GM21367 (cell line): ENCODE measurements at regions not wholly inside any gene's neighbourhood (a gene's known extent, or its start where the extent isn't known, plus 50 kb on each side); places are given as distances from the start of the nearest gene placed in this dataset.

Experiments
- ATAC-seq: cut with Tn5 transposase; IDR thresholded peaks from one replicate; pipeline ENCODE4 v1.9.1; 2021; ENCODE audit not compliant: unreplicated experiment

DNA sequence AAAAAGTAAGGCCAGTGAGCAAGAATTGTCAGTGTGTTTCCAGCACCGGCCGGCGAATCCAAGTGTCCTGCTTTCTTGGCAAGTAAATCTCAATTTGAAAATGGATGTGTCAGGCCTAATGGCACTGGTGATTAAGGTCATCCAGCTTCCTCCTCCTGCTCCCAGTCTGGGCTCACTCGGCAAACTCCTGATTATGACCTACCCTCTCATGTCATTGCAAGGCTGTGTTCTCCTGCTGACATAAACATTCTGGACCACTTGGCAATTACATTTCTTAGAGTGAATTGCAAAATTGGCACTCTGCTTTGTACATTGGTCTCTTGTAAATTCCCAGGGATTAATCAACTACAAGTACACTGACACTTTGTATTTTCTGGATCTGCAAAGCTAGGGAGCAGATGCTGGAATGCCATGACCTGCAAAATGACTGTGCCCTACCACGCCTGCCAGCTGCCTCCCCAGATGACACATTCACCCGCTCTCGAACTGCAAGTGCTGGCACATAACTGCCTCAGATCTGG lies 473.8 kb downstream of the KIF20B start:
- ATAC-seq = no peak

DNA sequence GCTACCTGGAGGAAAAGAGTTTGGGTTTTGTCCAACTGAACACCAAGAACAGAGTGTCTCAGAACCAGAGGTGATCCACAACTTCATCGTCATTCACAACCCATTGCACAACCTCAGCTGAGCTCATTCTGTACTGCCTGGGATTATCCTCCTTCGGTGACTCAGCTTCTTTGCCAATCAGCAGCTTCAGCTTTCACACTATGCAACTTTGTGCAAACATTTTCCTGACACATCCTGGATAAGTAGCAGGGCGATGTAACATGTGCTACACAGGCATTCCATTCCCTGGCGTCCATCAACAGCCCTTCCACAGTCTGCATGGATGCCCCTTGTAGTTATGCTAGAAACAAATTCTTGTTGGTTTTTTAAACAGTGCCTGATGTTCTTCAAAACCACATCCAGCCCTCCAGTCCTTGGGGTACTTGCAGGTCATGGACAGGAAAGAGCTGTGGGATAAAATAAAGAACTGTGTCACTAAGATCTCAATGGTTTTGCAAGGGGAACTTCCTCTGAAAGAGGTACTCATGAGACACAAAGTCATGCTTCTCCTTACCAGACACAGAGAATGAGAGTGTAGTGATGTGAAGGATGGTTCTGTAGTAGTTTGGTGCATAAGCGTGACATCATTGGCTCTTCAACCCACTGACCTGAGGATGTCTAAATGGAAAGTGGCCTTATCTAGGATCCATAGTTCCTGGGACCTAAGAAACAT lies 478.5 kb downstream of the KIF20B start:
- ATAC-seq = no peak

DNA sequence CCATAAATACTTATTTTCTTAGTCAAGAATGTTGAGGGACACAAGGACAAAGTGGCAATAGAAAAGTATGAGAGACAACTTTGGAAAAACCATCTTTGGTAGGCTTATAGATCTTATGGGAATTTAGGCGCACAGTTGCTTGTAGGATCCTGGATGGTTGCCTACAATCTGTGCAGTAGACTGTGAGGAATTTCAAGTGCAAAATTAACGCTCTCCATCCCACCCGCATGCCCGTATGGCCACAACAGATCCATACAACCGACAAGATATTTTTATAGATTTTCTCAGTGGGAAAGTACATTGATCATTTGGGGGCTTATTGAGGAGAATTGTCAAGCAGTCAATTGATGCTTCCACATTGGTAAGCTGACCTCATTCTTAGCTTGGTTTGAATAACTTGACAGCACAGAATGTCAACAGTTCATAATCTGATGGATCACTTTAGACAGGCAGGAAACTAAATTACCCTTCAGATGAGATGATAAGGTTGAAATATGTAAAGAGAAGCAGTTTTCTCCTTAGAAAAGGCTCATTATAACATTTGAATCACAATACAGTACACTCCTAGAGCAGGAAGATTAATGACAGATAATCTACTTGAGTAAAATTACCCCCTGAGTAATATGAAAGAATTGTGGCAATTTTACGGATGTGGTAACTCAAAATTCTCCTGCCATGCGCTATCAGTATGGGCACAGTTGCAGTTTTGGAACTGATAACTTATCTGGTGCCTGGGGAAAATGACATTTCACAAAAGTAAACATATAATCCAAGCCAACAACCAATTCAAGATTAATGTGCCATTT lies 479.7 kb downstream of the KIF20B start:
- no peak for ATAC-seq

DNA sequence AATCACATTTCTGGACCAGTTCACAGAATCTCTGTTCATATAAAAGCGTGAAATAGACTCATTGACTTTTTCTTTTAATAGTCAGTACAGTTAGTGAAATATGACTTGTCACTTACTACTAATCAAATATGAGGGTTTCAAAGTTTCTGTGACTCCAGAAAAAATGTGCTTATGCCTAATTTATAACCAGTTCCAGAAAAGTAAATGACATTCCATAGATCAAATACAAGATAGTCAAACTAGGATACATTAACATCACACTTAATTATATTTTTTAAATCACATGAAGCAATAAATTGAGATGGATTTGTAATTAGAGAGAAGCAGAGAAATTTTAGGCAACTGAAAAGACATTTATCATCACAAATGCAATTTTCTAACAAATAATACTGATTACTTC lies 491.4 kb downstream of the KIF20B start:
- no peak for ATAC-seq

DNA sequence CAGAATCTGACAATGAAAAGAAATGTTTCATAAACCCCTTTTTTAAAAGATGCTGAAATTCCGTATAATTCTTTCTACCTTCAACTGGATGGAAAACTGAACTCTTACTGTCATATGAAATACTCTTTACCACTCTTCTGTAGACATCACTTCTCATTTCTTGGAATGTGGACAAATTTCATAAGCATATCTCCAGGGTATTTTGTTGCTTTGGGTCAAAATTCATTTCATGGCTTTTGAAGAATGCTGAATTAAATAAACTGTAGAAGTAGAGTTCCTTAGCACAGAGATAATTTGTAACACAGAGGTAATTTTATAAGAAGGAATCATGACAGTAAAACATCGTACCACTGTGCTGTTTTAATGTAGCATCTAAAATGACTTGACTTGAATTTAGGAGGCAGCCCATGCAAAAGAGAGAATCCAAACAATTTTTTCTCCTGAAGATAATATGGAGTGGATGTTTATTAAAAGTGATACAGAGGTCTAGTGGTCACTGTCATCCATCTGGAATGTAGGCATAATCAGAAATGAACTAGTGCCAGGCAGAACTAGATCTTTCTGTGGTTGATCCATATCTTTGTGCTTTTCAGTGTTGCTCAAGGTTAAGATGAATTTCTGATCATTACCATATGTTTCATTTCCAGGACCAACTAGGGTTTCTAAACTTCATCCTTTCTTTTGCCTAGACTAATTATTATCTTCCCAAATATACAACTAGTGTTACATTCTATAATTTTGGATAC lies 492.0 kb downstream of the KIF20B start:
- ATAC-seq = no peak

DNA sequence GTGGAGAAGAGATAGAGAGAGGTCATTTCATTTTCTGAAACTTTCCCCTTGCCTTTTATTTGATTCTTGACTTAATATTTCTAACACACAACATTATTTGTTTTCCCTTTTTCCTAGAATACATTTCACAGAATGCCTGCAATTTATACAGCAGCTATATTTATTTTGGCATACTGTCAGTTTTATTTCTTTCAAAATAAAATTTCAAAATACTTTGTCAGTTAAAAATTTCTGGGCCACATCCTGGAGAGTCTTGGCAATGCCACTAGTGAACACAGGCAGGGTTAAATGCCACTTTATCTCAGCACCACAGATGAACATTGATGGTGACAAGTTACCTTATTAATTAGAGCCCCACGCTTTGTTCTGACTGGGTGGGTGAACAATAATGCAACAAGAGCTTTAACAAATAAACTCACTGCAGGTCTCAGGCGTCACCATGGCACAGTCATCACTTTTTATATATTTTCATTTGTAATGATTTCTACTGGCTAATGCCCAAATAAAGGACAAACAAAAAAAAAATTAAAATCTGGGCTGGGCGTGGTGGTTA lies 494.0 kb downstream of the KIF20B start:
- ATAC-seq = no peak

DNA sequence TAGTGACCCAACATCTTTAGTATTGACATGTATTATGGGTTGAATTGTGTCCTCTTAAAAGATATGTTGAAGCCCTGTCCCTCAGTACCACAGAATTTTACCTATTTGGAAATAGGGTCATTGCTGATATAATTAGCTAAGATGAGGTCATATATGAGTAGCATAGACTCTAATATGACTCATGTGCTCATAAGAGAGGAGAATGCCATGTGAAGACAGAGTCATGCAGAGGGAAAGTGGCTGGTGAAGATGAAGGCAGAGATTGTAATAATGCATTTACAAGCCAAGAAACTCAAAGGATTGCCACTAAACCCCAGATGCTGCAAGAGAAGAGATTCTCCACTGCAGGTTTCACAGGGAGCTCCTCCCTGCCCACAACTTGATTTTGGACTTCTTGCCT lies 496.4 kb downstream of the KIF20B start:
- no peak for ATAC-seq

DNA sequence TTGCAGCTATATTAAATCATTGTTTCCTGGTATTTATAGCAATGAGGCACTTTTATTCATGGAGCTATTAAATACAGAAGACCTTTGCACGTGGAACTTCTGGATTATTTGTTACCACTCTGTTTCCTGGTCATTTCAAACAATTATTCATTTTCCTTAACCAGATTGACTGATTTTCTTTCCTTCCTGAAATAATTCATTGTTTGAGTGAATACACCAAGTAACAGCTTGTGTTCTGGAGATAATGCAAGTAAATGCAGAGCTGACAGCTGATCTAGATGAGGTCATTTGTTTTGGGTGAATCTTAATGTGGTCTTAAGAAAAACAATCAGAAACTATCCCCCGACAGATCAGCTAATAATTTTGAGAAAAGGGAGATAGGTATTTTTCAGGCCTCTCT lies 497.7 kb downstream of the KIF20B start:
- no peak for ATAC-seq

DNA sequence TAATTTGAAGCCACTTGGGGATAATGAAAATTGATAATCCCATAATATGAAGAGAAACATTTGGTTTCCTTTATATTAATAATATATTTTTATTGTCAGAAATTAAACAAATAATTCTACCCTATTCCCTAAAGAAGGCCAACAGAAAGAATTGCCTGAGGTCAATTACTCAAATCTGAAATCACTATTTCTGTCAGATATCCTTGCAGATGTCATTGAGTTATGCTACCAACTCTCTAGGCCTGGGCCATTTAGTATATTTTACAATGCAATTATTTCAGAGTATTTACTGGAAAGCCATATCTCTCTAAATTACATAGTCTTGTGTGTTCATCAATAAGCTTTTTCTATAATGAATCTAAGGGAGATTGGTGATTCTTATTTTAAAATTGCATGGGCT lies 498.1 kb downstream of the KIF20B start:
- ATAC-seq = no peak

DNA sequence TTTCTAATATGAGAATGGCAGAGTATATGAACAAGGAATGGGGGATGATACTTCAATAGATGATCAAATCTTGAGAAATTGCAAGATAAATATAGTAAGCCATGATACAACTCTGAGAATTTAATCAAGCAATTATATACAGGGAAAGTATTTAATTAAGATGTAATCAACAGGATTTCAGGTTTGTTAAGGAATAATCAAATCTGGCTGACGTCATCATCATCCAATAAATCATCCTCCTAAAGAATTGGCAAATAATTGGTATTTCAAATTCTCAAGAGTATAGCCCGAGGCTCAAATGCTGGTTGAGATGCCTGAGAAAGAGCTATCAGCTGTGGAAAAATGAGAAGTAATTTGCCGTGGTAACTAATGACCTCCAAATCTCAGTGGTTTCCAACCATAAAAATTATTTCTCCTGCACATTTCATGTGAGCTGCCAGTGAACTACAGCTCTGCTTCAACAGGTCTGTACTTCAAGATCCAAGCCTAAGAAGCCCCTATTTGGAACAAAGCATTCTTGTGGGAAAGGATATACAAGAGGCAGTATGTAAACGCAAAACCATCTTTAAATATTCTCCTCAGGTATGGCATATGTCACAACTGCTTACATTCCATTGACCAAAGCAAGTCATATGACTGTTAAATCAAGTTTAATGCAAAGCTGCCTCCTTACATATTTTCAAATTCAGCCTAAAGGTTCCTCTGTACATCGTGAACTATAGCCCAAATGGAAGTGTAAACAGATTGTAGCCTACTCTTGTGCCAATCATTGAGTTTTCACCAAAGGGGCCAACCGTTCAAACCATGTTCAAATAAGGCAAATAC lies 503.0 kb downstream of the KIF20B start:
- ATAC-seq = no peak

DNA sequence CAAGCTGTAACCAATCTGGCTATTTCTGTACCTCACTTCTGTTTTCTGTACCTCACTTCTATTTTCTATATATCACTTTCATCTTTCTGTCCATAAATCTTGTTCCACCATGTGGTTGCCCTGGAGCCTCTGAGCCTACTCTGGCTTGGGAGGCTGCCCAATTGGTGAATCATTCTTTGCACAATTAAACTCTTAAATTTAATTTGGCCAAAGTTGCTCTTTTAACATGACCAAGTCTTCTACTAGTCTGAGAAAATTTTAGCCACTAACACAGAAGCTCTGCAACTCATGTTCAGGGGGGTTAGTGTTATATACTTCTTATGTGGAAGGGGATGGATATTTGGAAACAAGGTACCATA lies 503.5 kb downstream of the KIF20B start:
- no peak for ATAC-seq

DNA sequence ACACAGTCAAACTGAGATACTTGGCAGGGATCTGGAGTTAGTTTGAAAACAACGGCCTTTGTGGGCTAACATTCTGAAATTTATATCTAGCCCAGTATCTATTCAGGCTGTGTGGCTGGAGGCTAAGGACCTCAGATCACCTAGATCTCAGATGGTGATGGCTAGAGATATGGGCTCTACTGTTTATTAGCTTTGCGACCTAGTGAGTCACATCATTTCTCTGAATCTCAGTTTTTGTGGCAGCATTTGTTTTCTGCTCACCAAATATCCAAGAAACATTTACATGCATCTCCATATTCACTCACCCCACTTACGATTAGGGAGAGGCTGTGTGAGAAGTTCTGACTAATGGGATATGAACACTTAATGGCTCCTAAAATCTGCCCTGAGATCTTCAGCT lies 503.9 kb downstream of the KIF20B start:
- ATAC-seq = no peak

DNA sequence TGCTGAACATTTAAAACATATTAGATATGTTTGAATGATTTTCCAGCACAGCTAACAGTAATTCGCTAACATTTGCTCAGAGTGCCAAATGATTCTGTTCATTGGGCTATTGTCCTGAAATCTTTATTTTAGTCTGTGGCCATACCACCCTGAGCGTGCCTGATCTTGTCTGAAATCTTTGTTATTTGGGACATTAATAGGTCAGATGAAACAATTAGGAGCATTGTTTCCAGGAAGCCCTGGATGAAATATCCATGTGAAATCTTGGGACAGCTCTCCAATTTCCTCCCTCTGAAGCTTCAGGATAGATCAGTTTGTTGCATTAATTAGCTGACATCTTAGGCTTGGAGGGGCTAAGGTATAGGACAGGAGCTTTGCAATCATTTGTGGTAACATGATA lies 512.0 kb downstream of the KIF20B start:
- ATAC-seq = no peak

DNA sequence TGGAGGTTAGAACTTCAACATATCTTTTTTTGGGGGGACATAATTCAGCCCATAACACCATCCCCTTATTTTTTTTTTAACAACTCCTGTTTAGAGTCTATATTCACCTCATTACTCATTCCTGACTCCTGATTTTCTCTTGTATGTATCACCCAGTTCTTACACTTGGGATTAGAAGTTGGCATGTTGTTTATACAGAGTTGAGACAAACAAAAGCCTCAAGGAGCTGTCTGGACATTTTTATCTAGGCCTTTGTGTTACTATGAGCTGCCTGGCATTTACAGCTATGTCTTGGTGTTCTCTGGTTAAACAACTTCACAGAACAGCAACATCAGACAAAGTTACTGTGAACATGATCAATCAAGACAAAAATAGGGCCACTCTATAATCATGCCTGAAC lies 517.5 kb downstream of the KIF20B start:
- ATAC-seq = no peak

DNA sequence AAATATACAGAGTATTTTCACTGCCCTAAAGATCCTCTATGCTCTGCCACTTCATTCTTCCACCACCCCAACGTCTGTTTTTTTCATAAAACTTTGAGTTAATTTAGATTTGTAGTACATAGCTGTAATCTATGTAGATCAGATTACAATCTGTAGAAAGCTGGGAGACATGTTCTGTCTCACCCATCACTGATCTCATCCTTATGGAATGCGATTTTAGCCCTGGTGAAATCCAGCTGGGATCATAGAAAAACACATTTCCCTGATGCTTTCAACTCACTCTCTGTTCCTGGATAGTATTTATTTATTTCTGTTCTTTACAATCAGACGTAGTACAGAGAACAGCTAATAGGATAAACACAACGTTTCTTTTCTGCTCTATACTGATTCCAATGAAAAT lies 521.0 kb downstream of the KIF20B start:
- no peak for ATAC-seq

DNA sequence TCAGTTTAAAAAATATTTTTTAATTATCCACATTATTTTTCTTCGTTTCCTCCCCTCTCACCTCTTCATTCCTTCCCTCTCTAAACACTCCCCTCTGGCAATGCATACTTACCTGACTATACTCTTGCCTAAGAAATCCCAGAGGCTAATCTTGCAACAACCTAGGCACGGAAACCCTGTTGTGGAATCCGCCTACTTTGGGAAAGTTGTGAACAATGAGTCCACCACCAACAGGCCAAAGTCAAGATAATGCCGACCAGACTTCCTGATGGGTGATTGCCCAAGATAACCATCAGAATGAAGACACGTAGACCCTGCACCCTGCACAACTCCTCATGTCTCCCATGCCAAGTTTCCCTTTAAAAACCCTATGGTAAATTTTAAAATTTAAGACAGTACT lies 521.5 kb downstream of the KIF20B start:
- no peak for ATAC-seq

DNA sequence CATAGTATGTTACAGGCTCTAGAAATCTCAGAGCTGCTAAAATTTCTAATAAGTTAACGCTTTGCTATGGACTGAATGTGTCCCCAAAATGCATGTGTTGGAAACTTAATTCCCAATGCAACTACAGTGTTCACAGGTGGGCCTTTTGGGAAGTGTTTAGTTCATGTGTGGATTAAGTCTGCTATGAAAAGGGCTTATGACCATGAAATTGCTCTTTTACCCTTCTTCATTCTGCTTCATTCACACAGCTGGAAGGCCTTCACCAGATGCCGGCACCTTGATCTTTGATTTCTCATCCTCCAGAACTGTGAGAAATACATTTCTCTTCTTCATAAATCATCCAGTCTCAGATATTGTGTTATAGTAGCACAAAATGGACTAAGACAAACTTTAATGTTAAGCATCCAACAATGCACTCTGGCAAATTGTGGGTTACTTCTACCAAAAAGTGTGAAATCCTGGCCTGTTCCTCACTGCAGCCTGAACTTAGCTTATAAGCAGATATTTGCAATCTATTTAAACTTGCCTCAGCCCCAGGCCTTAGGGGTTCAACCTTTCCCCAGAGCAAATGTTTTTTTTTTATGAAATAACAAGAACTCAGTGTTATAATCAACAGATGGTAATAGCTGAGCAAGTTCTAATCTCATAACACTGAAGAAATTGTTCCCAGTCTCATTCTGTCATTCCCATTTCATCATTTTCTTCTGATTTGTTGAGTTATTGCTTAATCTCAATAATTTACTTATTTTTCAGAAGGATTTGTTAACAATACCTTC lies 523.6 kb downstream of the KIF20B start:
- ATAC-seq = no peak

DNA sequence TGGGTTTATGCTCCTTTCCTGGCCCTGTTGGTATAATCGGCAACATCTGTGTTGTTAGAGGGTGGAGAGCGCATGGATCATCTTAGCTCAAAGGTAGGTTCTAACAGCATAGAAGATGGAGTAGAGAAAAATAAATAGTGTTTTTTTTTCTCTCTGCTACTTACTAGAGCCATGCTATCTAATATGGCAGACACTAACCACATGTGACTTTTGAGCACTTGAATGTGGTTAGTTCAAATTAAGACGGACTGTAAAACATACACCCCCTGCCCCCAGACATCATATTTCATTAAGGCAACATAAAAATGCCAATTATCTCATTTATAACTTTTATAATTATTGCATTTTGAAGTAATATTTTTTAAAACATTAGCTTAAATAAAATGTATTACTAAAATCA lies 525.1 kb downstream of the KIF20B start:
- ATAC-seq = no peak

DNA sequence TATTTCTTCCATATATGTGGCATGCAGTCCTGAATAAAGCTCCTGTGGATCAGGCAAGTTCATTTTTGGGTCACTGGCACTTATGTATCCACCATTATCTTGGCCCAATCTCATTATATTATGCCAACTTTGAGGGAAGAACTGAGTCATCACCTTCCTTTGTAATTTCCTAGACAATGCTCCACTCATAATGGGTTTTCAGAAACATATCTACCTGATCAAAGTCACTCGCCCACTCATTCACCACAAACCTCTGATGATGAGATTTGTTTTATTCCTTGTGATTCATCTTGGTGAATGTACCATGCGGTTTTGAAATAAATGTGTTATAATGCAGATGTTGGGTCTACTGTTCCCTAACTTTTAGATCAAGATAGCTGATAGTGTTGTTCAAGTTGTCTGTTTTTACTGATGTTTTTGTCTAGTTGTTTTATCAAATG lies 525.8 kb downstream of the KIF20B start:
- no peak for ATAC-seq

DNA sequence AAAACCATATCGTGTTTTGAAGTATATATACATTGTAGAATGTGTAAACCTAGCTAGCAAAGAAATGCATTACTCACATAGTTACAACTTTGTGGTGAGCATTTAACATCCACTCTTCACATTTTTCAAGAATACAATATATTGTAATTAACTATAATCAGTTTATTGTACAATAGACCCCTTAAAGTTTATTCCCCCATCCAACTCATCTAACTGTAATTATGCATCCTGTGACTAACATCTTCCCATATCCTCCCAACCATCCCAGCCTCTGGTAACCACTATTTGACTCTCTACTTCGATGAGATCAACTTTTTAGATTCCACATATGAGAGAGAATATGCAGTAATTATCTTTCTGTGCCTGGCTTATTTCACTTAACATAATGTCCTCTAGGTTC lies 526.4 kb downstream of the KIF20B start:
- no peak for ATAC-seq
